Testis (tissue), 2 donors: ENCODE measurements at regions not wholly inside any gene's neighbourhood (a gene's known extent, or its start where the extent isn't known, plus 50 kb on each side); places are given as distances from the start of the nearest gene placed in this dataset.

Experiments
- CTCF ChIP-seq, 3 experiments: fragments of 450-650 bp in 2 of 3; fragments of 200-600 bp in 1 of 3; sonication (generic) in 1 of 3; IDR thresholded peaks; one replicate each; pipeline ENCODE4 v1.5.1; 2016 to 2019; ENCODE audit warnings: antibody characterized with exemption in 3 of 3, mild to moderate bottlenecking in 2 of 3, moderate library complexity in 1 of 3
- POLR2A ChIP-seq: fragments of 450-650 bp; IDR thresholded peaks from one replicate; pipeline ENCODE4 v1.6.1; 2017; ENCODE audit warnings: antibody characterized with exemption, mild to moderate bottlenecking, moderate library complexity

- TF ChIP-seq CTCF (IDR thresholded peaks at IDR 0.05) (no peak), POLR2A (no peak)
Observed at GRCh38 chr14:97143011-97143410, 345.8 kb downstream of the VRK1 start.
